SU-DHL-6 (cell line): ENCODE measurements at regions not wholly inside any gene's neighbourhood (a gene's known extent, or its start where the extent isn't known, plus 50 kb on each side); places are given as distances from the start of the nearest gene placed in this dataset.

Experiments
- H2AFZ ChIP-seq: fragments of 200-600 bp; sonication (generic); 2 replicates; pipeline ENCODE4 v1.6.1; 2014; ENCODE audit warnings: low read depth, mild to moderate bottlenecking, moderate library complexity, mixed read lengths, antibody characterized with exemption, low read length; ENCODE audit not compliant: severe bottlenecking
- H3F3A ChIP-seq: fragments of 200-600 bp; shearing (Covaris generic); 2 replicates; pipeline ENCODE4 v1.6.0; 2016; ENCODE audit warnings: antibody characterized with exemption, mild to moderate bottlenecking; ENCODE audit not compliant: insufficient read depth
- H3K27ac ChIP-seq: fragments of 200-600 bp; sonication (generic); 2 replicates; pipeline ENCODE4 v1.5.1; 2016; ENCODE audit warnings: low read depth, mild to moderate bottlenecking, low read length, moderate library complexity, mixed read lengths
- H3K27me3 ChIP-seq: fragments of 200-600 bp; sonication (generic), shearing (Covaris generic); 2 replicates; pipeline ENCODE4 v1.6.0; 2014; ENCODE audit warnings: mild to moderate bottlenecking, low read length
- H3K36me3 ChIP-seq: fragments of 200-600 bp; sonication (generic); 2 replicates; pipeline ENCODE4 v1.6.1; 2014; ENCODE audit warnings: mild to moderate bottlenecking, low read length, mixed read lengths
- H3K4me2 ChIP-seq: fragments of 300-600, 200-600 bp; shearing (Covaris generic), sonication (generic); 2 replicates; pipeline ENCODE4 v1.6.0; 2014; ENCODE audit warnings: low read length, low read depth, mild to moderate bottlenecking; ENCODE audit not compliant: poor library complexity, severe bottlenecking
- H3K4me3 ChIP-seq: fragments of 200-600 bp; sonication (generic); 2 replicates; pipeline ENCODE4 v1.5.1; 2014; ENCODE audit warnings: antibody characterized with exemption, low read length, mild to moderate bottlenecking, mixed read lengths; ENCODE audit not compliant: insufficient read depth, poor library complexity, severe bottlenecking
- H3K79me2 ChIP-seq: fragments of 200-600 bp; sonication (generic); 2 replicates; pipeline ENCODE4 v1.6.1; 2014; ENCODE audit warnings: mild to moderate bottlenecking, low read length, moderate library complexity; ENCODE audit not compliant: insufficient read depth
- H3K9ac ChIP-seq: fragments of 200-600 bp; sonication (generic); 2 replicates; pipeline ENCODE4 v1.7.0; 2014; ENCODE audit warnings: mild to moderate bottlenecking, low read length
- H3K9me2 ChIP-seq: fragments of 200-600 bp; sonication (generic); replicated peaks from 2 replicates; pipeline ENCODE4 v1.6.1; 2014; ENCODE audit warnings: low read length; ENCODE audit not compliant: insufficient read depth
- H3K9me3 ChIP-seq: fragments of 200-600 bp; sonication (generic); 2 replicates; pipeline ENCODE4 v1.6.1; 2014; ENCODE audit warnings: low read length, mixed read lengths; ENCODE audit not compliant: insufficient read depth
- H4K20me1 ChIP-seq: fragments of 200-600 bp; sonication (generic); 2 replicates; pipeline ENCODE4 v1.6.1; 2014; ENCODE audit warnings: low read depth, mild to moderate bottlenecking, antibody characterized with exemption, low read length, moderate library complexity, mixed read lengths
- EZH2phosphoT487 ChIP-seq: fragments of 200-600 bp; sonication (generic), shearing (Covaris generic); conservative IDR thresholded peaks from 2 replicates; pipeline ENCODE4 v1.6.1; 2018; ENCODE audit warnings: mild to moderate bottlenecking, antibody characterized with exemption, low read length, moderate library complexity, mixed read lengths
- TF ChIP-seq, protein P1 (sequence below): fragments of 200-600 bp; sonication (generic); IDR thresholded peaks from one replicate; pipeline ENCODE4 v1.5.1; 2017; ENCODE audit warnings: antibody characterized with exemption, mild to moderate bottlenecking, low read length, moderate library complexity; ENCODE audit not compliant: insufficient read depth, poor library complexity, severe bottlenecking

DNA sequence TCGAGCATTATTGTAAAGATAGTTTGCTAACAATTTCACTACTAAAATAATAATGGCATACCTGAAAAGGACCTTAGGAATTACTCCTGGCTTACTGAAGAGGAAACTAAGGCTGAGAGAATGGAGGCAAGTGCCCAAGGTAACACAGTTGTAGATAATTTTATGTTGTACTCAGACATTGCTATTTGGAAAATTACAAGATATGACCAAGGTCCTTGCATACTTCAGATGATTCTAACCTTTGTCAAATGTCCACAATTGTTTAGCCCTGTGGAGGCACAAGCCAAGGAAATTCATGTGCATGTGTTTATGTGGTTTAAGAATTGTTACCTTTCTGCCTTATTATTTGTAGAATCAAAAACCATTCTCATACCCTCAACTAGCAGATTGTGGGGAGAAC lies 105.7 kb downstream of the TUSC7 start:
- Histone ChIP-seq H2AFZ (no peak overlapping the region), H3K27me3 (no peaks in the 10 kb centered on the region), H3K79me2 (no peaks in the 10 kb centered on the region), H3K27ac (no peak overlapping the region), H3K4me3 (no peak overlapping the region), H3K9ac (no peak overlapping the region), H3K4me2 (no peak overlapping the region), H3K9me2 (no peaks in the 10 kb centered on the region), H3F3A (no peaks in the 10 kb centered on the region), H4K20me1 (no peaks in the 10 kb centered on the region), H3K36me3 (no peaks in the 10 kb centered on the region), H3K9me3 (no peaks in the 10 kb centered on the region)
- TF ChIP-seq, protein P1, sequence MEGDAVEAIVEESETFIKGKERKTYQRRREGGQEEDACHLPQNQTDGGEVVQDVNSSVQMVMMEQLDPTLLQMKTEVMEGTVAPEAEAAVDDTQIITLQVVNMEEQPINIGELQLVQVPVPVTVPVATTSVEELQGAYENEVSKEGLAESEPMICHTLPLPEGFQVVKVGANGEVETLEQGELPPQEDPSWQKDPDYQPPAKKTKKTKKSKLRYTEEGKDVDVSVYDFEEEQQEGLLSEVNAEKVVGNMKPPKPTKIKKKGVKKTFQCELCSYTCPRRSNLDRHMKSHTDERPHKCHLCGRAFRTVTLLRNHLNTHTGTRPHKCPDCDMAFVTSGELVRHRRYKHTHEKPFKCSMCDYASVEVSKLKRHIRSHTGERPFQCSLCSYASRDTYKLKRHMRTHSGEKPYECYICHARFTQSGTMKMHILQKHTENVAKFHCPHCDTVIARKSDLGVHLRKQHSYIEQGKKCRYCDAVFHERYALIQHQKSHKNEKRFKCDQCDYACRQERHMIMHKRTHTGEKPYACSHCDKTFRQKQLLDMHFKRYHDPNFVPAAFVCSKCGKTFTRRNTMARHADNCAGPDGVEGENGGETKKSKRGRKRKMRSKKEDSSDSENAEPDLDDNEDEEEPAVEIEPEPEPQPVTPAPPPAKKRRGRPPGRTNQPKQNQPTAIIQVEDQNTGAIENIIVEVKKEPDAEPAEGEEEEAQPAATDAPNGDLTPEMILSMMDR = no peak
- no peak for TF ChIP-seq EZH2phosphoT487

DNA sequence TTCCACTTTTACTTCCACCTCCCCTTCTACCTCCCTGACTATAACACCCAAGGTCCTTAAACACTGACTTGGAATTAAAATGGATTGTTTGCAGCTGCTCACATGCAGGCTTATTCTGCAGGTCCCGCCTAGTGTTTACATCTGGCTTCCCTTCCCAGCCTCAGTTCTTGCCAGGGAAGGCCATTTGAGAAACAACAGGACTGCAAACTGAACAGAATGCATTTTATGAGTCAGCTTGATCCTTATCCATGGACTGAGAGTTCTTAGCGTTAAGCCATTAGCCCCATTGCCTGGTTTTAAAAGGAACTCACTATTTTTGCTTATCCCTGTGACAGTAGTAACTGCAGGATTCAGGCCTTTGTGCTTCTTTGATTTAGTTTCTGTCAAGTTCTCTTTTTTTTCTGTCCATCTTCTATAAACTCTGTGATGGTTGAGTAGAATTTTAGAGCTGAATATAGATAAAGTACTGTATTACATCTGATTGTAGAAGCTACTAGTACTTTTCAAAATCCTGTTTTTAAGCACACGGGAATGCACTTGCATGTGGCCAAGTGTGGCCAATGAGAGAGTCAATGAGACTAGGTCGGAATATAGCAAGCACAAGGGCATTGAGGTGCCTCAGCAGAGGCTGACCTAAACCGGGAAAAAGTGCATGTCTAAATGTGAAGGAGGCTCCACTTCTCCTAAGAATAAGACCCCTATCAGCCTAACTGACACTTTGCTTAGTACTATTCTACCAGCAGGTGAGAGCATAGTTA lies 106.4 kb downstream of the TUSC7 start:
- no peaks in the 10 kb centered on the region for H3K27me3 ChIP-seq
- no peak overlapping the region for H3K27ac ChIP-seq
- no peaks in the 10 kb centered on the region for H3K79me2 ChIP-seq
- no peaks in the 10 kb centered on the region for H3K9me3 ChIP-seq
- TF ChIP-seq, protein P1 = no peak
- TF ChIP-seq EZH2phosphoT487 = no peak
- H2AFZ ChIP-seq = no peak overlapping the region
- no peaks in the 10 kb centered on the region for H3K9me2 ChIP-seq
- no peak overlapping the region for H3K9ac ChIP-seq
- H3K36me3 ChIP-seq = no peaks in the 10 kb centered on the region
- H3F3A ChIP-seq = no peaks in the 10 kb centered on the region
- H3K4me2 ChIP-seq = no peak overlapping the region
- H3K4me3 ChIP-seq = no peak overlapping the region
- no peaks in the 10 kb centered on the region for H4K20me1 ChIP-seq

DNA sequence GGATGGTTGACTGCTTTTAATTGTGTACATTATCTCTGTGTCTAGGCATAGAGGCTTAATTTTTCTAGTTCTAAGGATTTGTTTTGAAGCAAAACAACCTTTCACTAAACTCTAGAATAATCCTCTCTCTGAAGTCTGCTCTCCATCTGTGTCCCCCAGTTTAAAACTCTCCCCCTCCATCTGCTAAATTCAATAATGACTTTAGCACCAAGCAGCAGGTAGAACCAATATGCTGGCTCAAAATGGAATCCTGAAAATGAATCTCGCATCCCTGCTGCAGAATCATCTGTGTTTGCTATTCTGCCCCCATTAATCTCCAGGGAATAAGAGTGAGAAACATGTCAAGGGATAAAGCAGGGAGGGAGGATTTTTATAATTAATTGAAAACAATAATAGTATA lies 111.8 kb downstream of the TUSC7 start:
- Histone ChIP-seq H3K4me3 (no peak overlapping the region), H3K9me3 (no peaks in the 10 kb centered on the region), H3F3A (no peaks in the 10 kb centered on the region), H2AFZ (no peak overlapping the region), H3K27ac (no peak overlapping the region), H3K27me3 (no peaks in the 10 kb centered on the region), H3K36me3 (no peaks in the 10 kb centered on the region), H3K79me2 (no peaks in the 10 kb centered on the region), H3K4me2 (no peak overlapping the region), H4K20me1 (no peaks in the 10 kb centered on the region), H3K9ac (no peak overlapping the region), H3K9me2 (no peaks in the 10 kb centered on the region)
- TF ChIP-seq, protein P1 = no peak
- no peak for TF ChIP-seq EZH2phosphoT487
